ENCODE measurements at regions not wholly inside any gene's neighbourhood (a gene's known extent, or its start where the extent isn't known, plus 50 kb on each side); places are given as distances from the start of the nearest gene placed in this dataset.

- Histone ChIP-seq H3K79me2 (ENCODE audit: insufficient read depth, low read length) (no peaks in the 10 kb centered on the region), H2AFZ (ENCODE audit: low read length) (no peak overlapping the region), H3K9me3 (ENCODE audit: insufficient read depth, low read depth, low read length) (no peaks in the 10 kb centered on the region; the same call in 1 of the 2 replicates), H4K20me1 (ENCODE audit: insufficient read depth, low read length, poor library complexity, severe bottlenecking) (no peaks in the 10 kb centered on the region), H3K4me1 (ENCODE audit: insufficient read depth, low read length, poor library complexity, severe bottlenecking) (no peaks in the 10 kb centered on the region), H3K9me2 (replicated peaks; ENCODE audit: low read depth, low read length) (no peaks in the 10 kb centered on the region), H3K4me3 (ENCODE audit: low read length, poor library complexity, severe bottlenecking) (no peak overlapping the region), H3K9ac (ENCODE audit: low read depth, low read length, poor library complexity, severe bottlenecking) (no peak overlapping the region), H3K4me2 (ENCODE audit: low read depth, low read length, poor library complexity, severe bottlenecking) (no peak overlapping the region), H3K27me3 (ENCODE audit: insufficient read depth, low read length, poor library complexity, severe bottlenecking) (no peaks in the 10 kb centered on the region), H3F3A (ENCODE audit: low read depth) (no peaks in the 10 kb centered on the region), H3K36me3 (ENCODE audit: insufficient read depth, low read length) (no peaks in the 10 kb centered on the region)
- TF ChIP-seq CTCF (conservative IDR thresholded peaks at IDR 0.05; ENCODE audit: low read length) (no peak), EZH2phosphoT487 (IDR thresholded peaks at IDR 0.05; ENCODE audit: borderline replicate concordance) (no peak)
These were observed 927.9 kb downstream of the UQCRFS1 start for GRCh38 chr19:28285078-28285477.

- Histone ChIP-seq H3K36me3 (ENCODE audit: insufficient read depth, low read length) (no peaks in the 10 kb centered on the region), H3K79me2 (ENCODE audit: insufficient read depth, low read length) (no peaks in the 10 kb centered on the region), H4K20me1 (ENCODE audit: insufficient read depth, low read length, poor library complexity, severe bottlenecking) (no peaks in the 10 kb centered on the region), H3K27me3 (ENCODE audit: insufficient read depth, low read length, poor library complexity, severe bottlenecking) (no peaks in the 10 kb centered on the region), H3K9me2 (replicated peaks; ENCODE audit: low read depth, low read length) (no peaks in the 10 kb centered on the region), H3K9ac (ENCODE audit: low read depth, low read length, poor library complexity, severe bottlenecking) (no peak overlapping the region), H3K4me1 (ENCODE audit: insufficient read depth, low read length, poor library complexity, severe bottlenecking) (no peaks in the 10 kb centered on the region), H2AFZ (ENCODE audit: low read length) (no peak overlapping the region), H3K9me3 (ENCODE audit: insufficient read depth, low read depth, low read length) (no peaks in the 10 kb centered on the region; the same call in 1 of the 2 replicates), H3F3A (ENCODE audit: low read depth) (no peaks in the 10 kb centered on the region), H3K4me3 (ENCODE audit: low read length, poor library complexity, severe bottlenecking) (no peak overlapping the region), H3K4me2 (ENCODE audit: low read depth, low read length, poor library complexity, severe bottlenecking) (no peak overlapping the region)
- TF ChIP-seq CTCF (conservative IDR thresholded peaks at IDR 0.05; ENCODE audit: low read length), result no peak
- no peak for TF ChIP-seq EZH2phosphoT487 (IDR thresholded peaks at IDR 0.05; ENCODE audit: borderline replicate concordance)
These were observed 928.6 kb downstream of the UQCRFS1 start for GRCh38 chr19:28284389-28284788.

GRCh38 chr19:28283592-28283991 is 929.4 kb downstream of the UQCRFS1 start:
- Histone ChIP-seq H3K79me2 (ENCODE audit: insufficient read depth, low read length) (no peaks in the 10 kb centered on the region), H3K4me1 (ENCODE audit: insufficient read depth, low read length, poor library complexity, severe bottlenecking) (no peaks in the 10 kb centered on the region), H4K20me1 (ENCODE audit: insufficient read depth, low read length, poor library complexity, severe bottlenecking) (no peaks in the 10 kb centered on the region), H3K4me3 (ENCODE audit: low read length, poor library complexity, severe bottlenecking) (no peak overlapping the region), H3K9ac (ENCODE audit: low read depth, low read length, poor library complexity, severe bottlenecking) (no peak overlapping the region), H3K9me2 (replicated peaks; ENCODE audit: low read depth, low read length) (no peaks in the 10 kb centered on the region), H3K36me3 (ENCODE audit: insufficient read depth, low read length) (no peaks in the 10 kb centered on the region), H3F3A (ENCODE audit: low read depth) (no peaks in the 10 kb centered on the region), H3K4me2 (ENCODE audit: low read depth, low read length, poor library complexity, severe bottlenecking) (no peak overlapping the region), H2AFZ (ENCODE audit: low read length) (no peak overlapping the region), H3K9me3 (ENCODE audit: insufficient read depth, low read depth, low read length) (no peaks in the 10 kb centered on the region; the same call in 1 of the 2 replicates), H3K27me3 (ENCODE audit: insufficient read depth, low read length, poor library complexity, severe bottlenecking) (no peaks in the 10 kb centered on the region)
- TF ChIP-seq CTCF (conservative IDR thresholded peaks at IDR 0.05; ENCODE audit: low read length) (no peak), EZH2phosphoT487 (IDR thresholded peaks at IDR 0.05; ENCODE audit: borderline replicate concordance) (no peak)

Measured in Loucy (cell line).